Stimulated activated naive B cell treated with anti-CD40 and anti-IgM and Interleukin-4, amounts not matched to agents 10 μg/mL and 1 μg/mL and 100 μg/mL, for 72 hours (primary cell): ENCODE measurements at regions not wholly inside any gene's neighbourhood (a gene's known extent, or its start where the extent isn't known, plus 50 kb on each side); places are given as distances from the start of the nearest gene placed in this dataset.

Experiments used
- ATAC-seq, 2 donors: fragments of 150-1000 bp; cut with Tn5 transposase; replicated peaks; 2 replicates each; pipeline ENCODE4 v1.10.0; 2021; ENCODE audit warnings: moderate library complexity in 1 of 2
- DNase-seq: peaks from one replicate; pipeline ENCODE4 v3.0.0; 2021
- H3K27ac Mint-ChIP-seq: one replicate; pipeline ENCODE4 v1.8.0; 2022; ENCODE audit warnings: mild to moderate bottlenecking, mixed read lengths
- H3K27me3 Mint-ChIP-seq, 2 donors: one replicate each; pipeline ENCODE4 v1.8.0; 2022; ENCODE audit warnings: mixed read lengths in 2 of 2
- H3K36me3 Mint-ChIP-seq, 2 donors: one replicate each; pipeline ENCODE4 v1.8.0; 2022; ENCODE audit warnings: mixed read lengths in 2 of 2, mild to moderate bottlenecking in 1 of 2
- H3K4me1 Mint-ChIP-seq, 2 donors: one replicate each; pipeline ENCODE4 v1.8.0; 2022; ENCODE audit warnings: mixed read lengths in 2 of 2, mild to moderate bottlenecking in 1 of 2
- H3K4me3 Mint-ChIP-seq, 2 donors: one replicate each; pipeline ENCODE4 v1.8.0; 2022; ENCODE audit warnings: mild to moderate bottlenecking in 2 of 2, mixed read lengths in 2 of 2, moderate library complexity in 1 of 2
- H3K9me3 Mint-ChIP-seq, 2 donors: one replicate each; pipeline ENCODE4 v1.8.0; 2022; ENCODE audit warnings: mixed read lengths in 2 of 2, mild to moderate bottlenecking in 1 of 2

DNA sequence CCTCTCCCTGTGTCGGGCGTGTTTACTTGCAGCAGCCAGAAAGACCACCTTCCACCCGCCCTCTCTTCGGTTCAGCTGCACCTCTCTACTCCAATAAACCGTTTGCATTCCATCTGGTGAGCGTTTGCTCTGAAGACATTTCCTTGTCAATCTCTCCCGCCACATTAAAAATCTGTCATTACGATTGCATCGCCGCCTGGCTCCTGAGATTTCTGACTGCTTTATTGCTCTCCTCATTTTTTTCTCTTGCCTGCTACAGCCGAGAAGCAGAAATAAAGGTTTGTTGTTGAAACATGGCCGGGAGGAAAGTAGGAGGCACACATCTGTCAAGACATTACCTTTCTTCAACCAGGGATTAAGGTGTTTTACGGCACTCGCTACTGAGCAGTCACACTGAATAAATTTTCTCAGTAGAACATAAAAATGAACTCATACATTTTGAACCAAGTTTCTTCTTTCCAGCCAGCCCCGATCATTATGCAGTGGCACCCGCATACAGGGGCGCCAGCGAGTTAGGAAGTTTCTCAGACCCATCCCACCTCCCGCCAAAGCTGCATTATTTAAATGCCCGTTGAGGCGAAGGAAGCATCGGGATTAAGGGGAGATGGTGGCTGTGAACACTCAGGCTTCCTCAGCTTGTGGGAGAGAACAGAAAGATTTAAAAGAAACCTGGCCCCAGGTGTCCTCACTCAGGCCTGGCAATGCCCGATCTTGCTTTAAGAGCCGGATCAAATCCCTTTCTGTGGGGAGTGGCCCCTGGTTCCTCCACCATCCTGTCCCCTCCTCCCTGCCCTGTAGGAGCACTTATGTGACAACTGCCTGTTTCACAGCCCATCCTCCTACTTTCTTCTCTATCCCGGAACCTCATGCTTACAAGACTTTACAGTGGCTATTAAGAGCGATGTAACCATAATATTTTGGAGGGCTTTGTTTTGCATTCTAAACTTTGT lies 1108.9 kb downstream of the BCL11B start:
- Mint-ChIP-seq H3K4me1 (peaks cover 0 to 2% of the 10 kb centered on the region in 2 donors), H3K9me3 (no peaks in the 10 kb centered on the region), H3K4me3 (no peak overlapping the region), H3K36me3 (no peaks in the 10 kb centered on the region), H3K27me3 (peaks cover 0 to 4% of the 10 kb centered on the region in 2 donors), H3K27ac (no peak overlapping the region)
- ATAC-seq: no peak
- no peak for DNase-seq

DNA sequence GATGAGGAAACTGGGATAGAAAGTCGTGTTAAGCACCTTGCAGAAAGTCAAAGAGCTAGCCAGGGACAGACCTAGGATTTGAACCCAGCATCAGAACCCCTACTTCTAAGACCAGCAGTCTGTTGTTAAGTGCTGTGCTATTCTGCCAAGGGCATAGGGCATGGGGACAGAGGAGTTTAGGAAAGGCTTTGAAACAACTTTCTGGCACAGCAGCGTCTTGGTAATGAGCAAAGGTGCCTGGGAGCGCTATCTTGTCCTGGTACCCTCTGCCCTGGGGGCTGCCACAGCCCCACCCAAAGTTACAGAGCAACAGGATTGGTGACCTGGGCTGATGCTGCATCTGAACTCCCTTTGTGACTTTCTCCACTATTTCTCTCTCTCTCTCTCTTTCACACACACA lies 1108.1 kb downstream of the BCL11B start:
- DNase-seq: no peak
- Mint-ChIP-seq H3K27ac (no peak overlapping the region), H3K4me1 (peaks cover 0 to 2% of the 10 kb centered on the region in 2 donors), H3K27me3 (peaks cover 0 to 4% of the 10 kb centered on the region in 2 donors), H3K36me3 (no peaks in the 10 kb centered on the region), H3K4me3 (no peak overlapping the region), H3K9me3 (peaks cover 0 to 1% of the 10 kb centered on the region in 2 donors)
- no peak for ATAC-seq

GRCh38 chr14:98165976-98166375 lies 1106.0 kb downstream of the BCL11B start:
- Mint-ChIP-seq H3K36me3 (no peaks in the 10 kb centered on the region), H3K9me3 (peaks cover 0 to 3% of the 10 kb centered on the region in 2 donors), H3K27me3 (peaks cover 0 to 4% of the 10 kb centered on the region in 2 donors), H3K4me1 (peaks cover 0 to 2% of the 10 kb centered on the region in 2 donors), H3K27ac (no peak overlapping the region), H3K4me3 (no peak overlapping the region)
- ATAC-seq (no peak), DNase-seq (no peak)

GRCh38 chr14:98167275-98167674 lies 1104.7 kb downstream of the BCL11B start:
- no peak overlapping the region for H3K27ac Mint-ChIP-seq
- no peaks in the 10 kb centered on the region for H3K36me3 Mint-ChIP-seq
- ATAC-seq (no peak), DNase-seq (no peak)
- peaks cover 0 to 2% of the 10 kb centered on the region in 2 donors for H3K4me1 Mint-ChIP-seq
- peaks cover 0 to 3% of the 10 kb centered on the region in 2 donors for H3K9me3 Mint-ChIP-seq
- H3K27me3 Mint-ChIP-seq: peaks cover 0 to 4% of the 10 kb centered on the region in 2 donors
- no peak overlapping the region for H3K4me3 Mint-ChIP-seq

- Mint-ChIP-seq H3K27me3 (peaks cover 0 to 2% of the 10 kb centered on the region in 2 donors), H3K36me3 (no peaks in the 10 kb centered on the region), H3K4me1 (peaks cover 0 to 2% of the 10 kb centered on the region in 2 donors), H3K4me3 (no peak overlapping the region), H3K27ac (no peak overlapping the region), H3K9me3 (peaks cover 0 to 3% of the 10 kb centered on the region in 2 donors)
- ATAC-seq: no peak
- DNase-seq: no peak
Measured at GRCh38 chr14:98167705-98168104, 1104.3 kb downstream of the BCL11B start.

GRCh38 chr14:98168211-98168985 lies 1103.6 kb downstream of the BCL11B start:
- DNase-seq (no peak), ATAC-seq (no peak)
- Mint-ChIP-seq H3K27ac (no peak overlapping the region), H3K27me3 (no peaks in the 10 kb centered on the region), H3K4me1 (peaks cover 0 to 2% of the 10 kb centered on the region in 2 donors), H3K9me3 (peaks cover 0 to 3% of the 10 kb centered on the region in 2 donors), H3K4me3 (no peak overlapping the region), H3K36me3 (no peaks in the 10 kb centered on the region)

GRCh38 chr14:98169170-98169587 lies 1102.8 kb downstream of the BCL11B start:
- Mint-ChIP-seq H3K4me1 (peaks cover 0 to 2% of the 10 kb centered on the region in 2 donors), H3K27me3 (no peaks in the 10 kb centered on the region), H3K9me3 (peaks cover 0 to 3% of the 10 kb centered on the region in 2 donors), H3K4me3 (no peak overlapping the region), H3K27ac (no peak overlapping the region), H3K36me3 (no peaks in the 10 kb centered on the region)
- DNase-seq (no peak), ATAC-seq (peak in 1 of 2 donors; percentile 22)

DNA sequence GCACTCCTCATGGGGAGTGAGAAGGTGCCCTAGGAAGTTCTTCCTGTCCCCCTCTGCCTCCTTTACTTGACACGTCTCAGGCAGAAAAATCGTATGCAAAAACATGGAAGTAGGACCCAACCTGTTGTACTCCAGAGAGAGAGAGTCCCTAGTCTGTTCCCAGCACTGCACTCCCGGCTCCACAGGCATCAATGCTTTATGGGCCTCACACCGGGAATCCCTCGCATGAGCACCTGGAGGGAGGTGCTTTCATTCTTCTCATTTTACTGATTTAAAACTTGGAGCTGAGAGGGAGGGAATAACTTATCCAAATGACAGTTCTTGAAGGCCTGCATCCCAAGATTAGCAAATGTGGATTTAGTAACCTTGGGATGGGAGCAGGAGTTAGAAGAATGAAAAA lies 1101.4 kb downstream of the BCL11B start:
- DNase-seq: no peak
- peaks cover 0 to 2% of the 10 kb centered on the region in 2 donors for H3K4me1 Mint-ChIP-seq
- H3K4me3 Mint-ChIP-seq: no peak overlapping the region
- no peak for ATAC-seq
- peaks cover 0 to 3% of the 10 kb centered on the region in 2 donors for H3K9me3 Mint-ChIP-seq
- H3K27ac Mint-ChIP-seq: no peak overlapping the region
- H3K36me3 Mint-ChIP-seq: no peaks in the 10 kb centered on the region
- no peaks in the 10 kb centered on the region for H3K27me3 Mint-ChIP-seq

- peaks cover 0 to 3% of the 10 kb centered on the region in 2 donors for H3K9me3 Mint-ChIP-seq
- no peak for DNase-seq
- no peak overlapping the region for H3K27ac Mint-ChIP-seq
- H3K4me1 Mint-ChIP-seq: peaks cover 0 to 2% of the 10 kb centered on the region in 2 donors
- no peaks in the 10 kb centered on the region for H3K36me3 Mint-ChIP-seq
- H3K27me3 Mint-ChIP-seq: no peaks in the 10 kb centered on the region
- no peak overlapping the region for H3K4me3 Mint-ChIP-seq
- no peak for ATAC-seq
Measured at GRCh38 chr14:98171654-98172053, 1100.3 kb downstream of the BCL11B start.

- no peak for ATAC-seq
Measured at GRCh38 chr14:98172243-98172778, 1099.7 kb downstream of the BCL11B start.

DNA sequence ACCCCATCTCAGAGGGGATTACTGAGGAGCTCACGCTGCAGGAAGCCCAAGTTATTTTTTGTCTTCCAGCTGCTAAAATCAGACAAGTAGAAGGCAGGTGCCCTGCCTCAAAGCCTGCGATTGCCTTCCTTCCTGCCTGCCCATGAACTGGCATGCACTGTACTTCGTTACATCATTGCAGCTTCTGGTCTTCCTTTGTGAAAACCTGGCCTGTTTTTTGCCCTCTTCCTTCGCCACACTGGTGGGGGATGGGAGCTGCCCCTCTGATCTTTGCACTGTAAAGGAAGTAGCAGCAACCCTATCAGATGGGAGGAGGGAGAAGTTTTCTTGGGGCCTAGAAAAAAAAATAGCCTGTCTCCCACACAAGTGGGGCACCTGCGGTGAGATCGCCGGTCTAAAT lies 1098.7 kb downstream of the BCL11B start:
- no peaks in the 10 kb centered on the region for H3K27me3 Mint-ChIP-seq
- no peaks in the 10 kb centered on the region for H3K4me1 Mint-ChIP-seq
- ATAC-seq: no peak
- no peak for DNase-seq
- H3K36me3 Mint-ChIP-seq: no peaks in the 10 kb centered on the region
- H3K27ac Mint-ChIP-seq: no peak overlapping the region
- H3K4me3 Mint-ChIP-seq: no peak overlapping the region
- H3K9me3 Mint-ChIP-seq: peaks cover 0 to 3% of the 10 kb centered on the region in 2 donors

More at GRCh38 chr14:98172243-98172778, 1099.7 kb downstream of the BCL11B start:
- no peaks in the 10 kb centered on the region for H3K36me3 Mint-ChIP-seq
- H3K27me3 Mint-ChIP-seq: no peaks in the 10 kb centered on the region
- H3K4me3 Mint-ChIP-seq: no peak overlapping the region
- no peak overlapping the region for H3K27ac Mint-ChIP-seq
- peaks cover 0 to 3% of the 10 kb centered on the region in 2 donors for H3K9me3 Mint-ChIP-seq
- peaks cover 0 to 2% of the 10 kb centered on the region in 2 donors for H3K4me1 Mint-ChIP-seq
- no peak for DNase-seq

DNA sequence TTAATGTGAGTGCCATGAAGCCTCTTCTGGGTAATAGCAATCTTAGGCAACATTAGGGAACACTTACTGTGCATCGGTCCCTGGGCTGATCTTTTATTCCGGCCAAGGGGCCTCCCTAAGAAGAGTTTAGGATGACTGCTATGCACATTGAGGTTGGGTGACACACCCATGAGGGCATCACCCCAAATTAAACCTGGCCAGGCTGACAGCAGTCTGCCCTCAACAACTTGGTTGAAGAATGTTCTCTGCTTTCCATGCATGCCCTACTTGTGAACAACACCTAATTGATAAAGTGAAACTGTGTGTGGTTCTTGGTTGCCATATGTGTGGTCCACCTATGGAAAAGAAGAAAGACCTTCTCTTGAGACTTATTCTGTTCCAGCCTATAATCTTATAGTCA lies 1098.0 kb downstream of the BCL11B start:
- no peak overlapping the region for H3K4me3 Mint-ChIP-seq

GRCh38 chr14:98175436-98175835 lies 1096.6 kb downstream of the BCL11B start:
- no peak for ATAC-seq

More for the DNA sequence above, 1098.0 kb downstream of the BCL11B start:
- no peaks in the 10 kb centered on the region for H3K27me3 Mint-ChIP-seq
- H3K27ac Mint-ChIP-seq: no peak overlapping the region
- ATAC-seq (no peak), DNase-seq (no peak)
- no peaks in the 10 kb centered on the region for H3K4me1 Mint-ChIP-seq
- H3K36me3 Mint-ChIP-seq: no peaks in the 10 kb centered on the region
- peaks cover 0 to under 1% of the 10 kb centered on the region in 2 donors for H3K9me3 Mint-ChIP-seq

GRCh38 chr14:98175881-98176280 lies 1096.1 kb downstream of the BCL11B start:
- Mint-ChIP-seq H3K27ac (no peak overlapping the region), H3K9me3 (peaks cover 0 to under 1% of the 10 kb centered on the region in 2 donors), H3K4me3 (no peak overlapping the region), H3K4me1 (no peaks in the 10 kb centered on the region), H3K27me3 (peaks cover 0 to 2% of the 10 kb centered on the region in 2 donors), H3K36me3 (no peaks in the 10 kb centered on the region)
- DNase-seq (no peak), ATAC-seq (no peak)

More at GRCh38 chr14:98175436-98175835, 1096.6 kb downstream of the BCL11B start:
- Mint-ChIP-seq H3K27ac (no peak overlapping the region), H3K9me3 (no peaks in the 10 kb centered on the region), H3K4me1 (no peaks in the 10 kb centered on the region), H3K27me3 (no peaks in the 10 kb centered on the region), H3K36me3 (no peaks in the 10 kb centered on the region), H3K4me3 (no peak overlapping the region)
- no peak for DNase-seq
